WI38 (cell line): ENCODE measurements at regions not wholly inside any gene's neighbourhood (a gene's known extent, or its start where the extent isn't known, plus 50 kb on each side); places are given as distances from the start of the nearest gene placed in this dataset.

Experiments used
- H3K4me3 ChIP-seq: 2 replicates; pipeline ENCODE4 v1.5.1; 2011; ENCODE audit warnings: low read depth, mild to moderate bottlenecking, control low read depth, low read length
- TF ChIP-seq, protein P1 (sequence below): IDR thresholded peaks from 2 replicates; pipeline ENCODE4 v1.5.1; 2012; ENCODE audit warnings: low read depth, mild to moderate bottlenecking, control low read depth, low read length

GRCh38 chr12:78331753-78332152 is 501.1 kb downstream of the NAV3 start:
- H3K4me3 ChIP-seq: no peak overlapping the region
- TF ChIP-seq, protein P1, sequence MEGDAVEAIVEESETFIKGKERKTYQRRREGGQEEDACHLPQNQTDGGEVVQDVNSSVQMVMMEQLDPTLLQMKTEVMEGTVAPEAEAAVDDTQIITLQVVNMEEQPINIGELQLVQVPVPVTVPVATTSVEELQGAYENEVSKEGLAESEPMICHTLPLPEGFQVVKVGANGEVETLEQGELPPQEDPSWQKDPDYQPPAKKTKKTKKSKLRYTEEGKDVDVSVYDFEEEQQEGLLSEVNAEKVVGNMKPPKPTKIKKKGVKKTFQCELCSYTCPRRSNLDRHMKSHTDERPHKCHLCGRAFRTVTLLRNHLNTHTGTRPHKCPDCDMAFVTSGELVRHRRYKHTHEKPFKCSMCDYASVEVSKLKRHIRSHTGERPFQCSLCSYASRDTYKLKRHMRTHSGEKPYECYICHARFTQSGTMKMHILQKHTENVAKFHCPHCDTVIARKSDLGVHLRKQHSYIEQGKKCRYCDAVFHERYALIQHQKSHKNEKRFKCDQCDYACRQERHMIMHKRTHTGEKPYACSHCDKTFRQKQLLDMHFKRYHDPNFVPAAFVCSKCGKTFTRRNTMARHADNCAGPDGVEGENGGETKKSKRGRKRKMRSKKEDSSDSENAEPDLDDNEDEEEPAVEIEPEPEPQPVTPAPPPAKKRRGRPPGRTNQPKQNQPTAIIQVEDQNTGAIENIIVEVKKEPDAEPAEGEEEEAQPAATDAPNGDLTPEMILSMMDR: no peak

GRCh38 chr12:78338054-78338785 is 507.5 kb downstream of the NAV3 start:
- TF ChIP-seq, protein P1: no peak
- H3K4me3 ChIP-seq: no peak overlapping the region

GRCh38 chr12:78340406-78340805 is 509.7 kb downstream of the NAV3 start:
- no peak overlapping the region for H3K4me3 ChIP-seq
- TF ChIP-seq, protein P1: no peak

DNA sequence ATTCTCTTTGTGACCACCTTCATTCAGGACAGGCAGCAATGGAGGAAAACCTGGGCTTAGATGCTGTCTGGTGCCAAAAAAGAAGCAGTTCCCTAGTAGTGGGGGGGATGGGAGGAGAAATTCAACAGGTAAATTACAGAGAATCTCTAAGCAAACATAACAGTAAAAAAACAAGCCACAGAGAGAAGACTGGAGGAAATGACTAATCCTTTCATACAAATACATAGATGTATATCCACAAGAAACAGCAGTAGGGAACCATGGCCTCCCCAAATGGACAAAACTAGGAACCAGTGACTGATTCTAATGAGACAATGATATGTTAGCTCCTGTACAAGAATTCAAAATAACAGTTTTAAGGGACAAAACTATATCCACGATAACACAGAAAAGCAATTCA is 513.0 kb downstream of the NAV3 start:
- H3K4me3 ChIP-seq: no peak overlapping the region
- TF ChIP-seq, protein P1: no peak

DNA sequence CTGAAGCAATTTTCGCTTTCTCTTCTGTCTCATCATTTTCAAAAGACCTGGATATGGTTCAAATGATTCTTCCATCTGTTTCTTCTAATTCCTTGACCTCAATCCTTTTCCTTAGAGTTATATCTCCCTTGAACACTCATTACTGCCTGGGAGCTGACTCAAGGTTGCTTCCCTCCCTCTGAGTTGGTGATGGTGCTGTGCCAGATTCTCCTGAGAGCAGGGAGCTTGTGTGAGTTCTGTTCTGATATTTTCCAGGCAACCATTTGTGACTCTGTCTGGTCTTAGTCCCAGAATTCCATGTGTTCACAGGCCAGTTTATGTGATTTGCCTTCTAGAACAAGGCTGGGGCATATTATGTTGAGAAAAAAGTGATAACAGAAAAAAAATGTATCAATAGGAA is 505.1 kb upstream of the SYT1 start:
- TF ChIP-seq, protein P1: no peak
- H3K4me3 ChIP-seq: no peak overlapping the region

GRCh38 chr12:78361683-78362082 is 502.9 kb upstream of the SYT1 start:
- H3K4me3 ChIP-seq: no peak overlapping the region
- TF ChIP-seq, protein P1: no peak

GRCh38 chr12:78371284-78371683 is 493.3 kb upstream of the SYT1 start:
- TF ChIP-seq, protein P1: no peak

More at GRCh38 chr12:78371284-78371683, 493.3 kb upstream of the SYT1 start:
- H3K4me3 ChIP-seq: no peak overlapping the region
